Esophagus mucosa (tissue), 1 donor: ENCODE measurements at regions not wholly inside any gene's neighbourhood (a gene's known extent, or its start where the extent isn't known, plus 50 kb on each side); places are given as distances from the start of the nearest gene placed in this dataset.
"Not testable (repeated sequence)": the region's sequence is repeated elsewhere in the genome, so short reads cannot be mapped to it uniquely, and the experiment has no call there.

Experiments
- ATAC-seq: fragments of 200-7000 bp; cut with Tn5 transposase; one replicate; pipeline ENCODE4 v1.9.1; 2020
- donor health status: DM: yes; HTN: yes; CAD: no.

DNA sequence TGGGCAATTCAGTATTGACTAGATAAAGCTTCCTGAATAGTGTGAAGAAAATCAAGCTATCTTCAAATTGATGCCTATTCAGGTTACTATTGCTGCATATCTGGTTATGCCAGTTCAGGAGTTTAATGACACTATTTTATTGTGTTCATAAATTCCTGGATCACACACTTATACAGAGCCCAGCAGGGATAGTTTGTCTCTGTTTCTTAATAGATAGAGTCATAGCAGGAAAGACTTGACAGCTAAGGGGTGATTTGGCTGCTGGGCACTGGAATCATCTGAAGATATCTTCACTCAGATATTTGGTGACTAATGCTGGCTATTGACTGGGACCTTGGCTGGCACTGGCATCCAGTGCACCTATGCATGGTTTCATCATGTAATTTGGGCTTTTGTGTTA lies 187.8 kb downstream of the PYDC2 start:
- peak; percentile 96 for ATAC-seq

DNA sequence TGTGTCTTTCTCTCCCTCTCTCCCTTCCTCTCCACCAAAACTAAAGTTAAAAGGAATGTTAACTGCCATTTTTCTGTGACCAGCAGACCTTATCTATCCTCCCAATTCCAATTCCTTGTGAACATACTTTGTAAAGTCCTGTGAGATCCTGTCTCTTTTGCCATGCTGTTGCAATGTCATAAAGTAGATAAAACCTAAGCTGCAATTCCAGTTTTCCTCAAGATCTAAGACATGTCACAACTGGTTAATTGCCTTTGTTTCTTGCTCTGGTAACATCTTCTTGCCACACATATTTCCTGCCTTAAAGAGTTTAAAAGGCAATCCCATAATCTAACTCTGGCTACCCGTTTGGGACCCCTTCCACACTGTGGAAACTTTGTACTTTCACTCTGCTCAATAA lies 188.7 kb downstream of the PYDC2 start:
- ATAC-seq: no peak

DNA sequence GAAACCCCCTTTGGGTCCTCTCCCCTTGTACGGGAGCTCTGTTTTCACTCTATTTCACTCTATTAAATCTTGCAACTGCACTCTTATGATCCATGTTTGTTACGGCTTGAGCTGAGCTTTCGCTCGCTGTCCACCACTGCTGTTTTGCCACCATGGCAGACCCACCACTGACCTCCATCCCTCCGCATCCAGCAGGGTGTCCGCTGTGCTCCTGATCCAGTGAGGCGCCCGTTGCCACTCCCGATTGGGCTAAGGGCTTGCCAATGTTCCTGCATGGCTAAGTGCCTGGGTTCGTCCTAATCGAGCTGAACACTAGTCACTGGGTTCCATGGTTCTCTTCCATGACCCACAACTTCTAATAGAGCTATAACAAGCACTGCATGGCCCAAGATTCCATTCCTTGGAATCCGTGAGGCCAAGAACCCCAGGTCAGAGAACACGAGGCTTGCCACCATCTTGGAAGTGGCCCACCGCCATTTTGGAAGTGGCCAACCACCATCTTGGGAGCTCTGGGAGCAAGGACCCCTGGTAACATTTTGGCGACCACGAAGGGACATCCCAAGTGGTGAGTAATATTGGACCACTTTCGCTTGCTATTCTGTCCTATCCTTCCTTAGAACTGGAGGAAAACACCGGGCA lies 197.9 kb downstream of the PYDC2 start:
- ATAC-seq: not testable (repeated sequence)

DNA sequence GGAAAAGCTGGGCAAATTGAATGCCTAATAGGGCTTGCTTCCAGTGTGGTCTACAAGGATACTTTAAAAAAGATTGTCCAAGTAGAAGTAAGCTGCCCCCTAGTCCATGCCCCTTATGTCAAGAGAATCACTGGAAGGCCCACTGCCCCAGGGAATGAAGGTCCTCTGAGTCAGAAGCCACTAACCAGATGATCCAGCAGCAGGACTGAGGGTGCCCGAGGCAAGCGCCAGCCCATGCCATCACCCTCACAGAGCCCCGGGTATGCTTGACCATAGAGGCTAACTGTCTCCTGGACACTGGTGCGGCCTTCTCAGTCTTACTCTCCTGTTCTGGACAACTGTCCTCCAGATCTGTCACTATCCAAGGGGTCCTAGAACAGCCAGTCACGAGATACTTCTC lies 201.2 kb downstream of the PYDC2 start:
- ATAC-seq: not testable (repeated sequence)

DNA sequence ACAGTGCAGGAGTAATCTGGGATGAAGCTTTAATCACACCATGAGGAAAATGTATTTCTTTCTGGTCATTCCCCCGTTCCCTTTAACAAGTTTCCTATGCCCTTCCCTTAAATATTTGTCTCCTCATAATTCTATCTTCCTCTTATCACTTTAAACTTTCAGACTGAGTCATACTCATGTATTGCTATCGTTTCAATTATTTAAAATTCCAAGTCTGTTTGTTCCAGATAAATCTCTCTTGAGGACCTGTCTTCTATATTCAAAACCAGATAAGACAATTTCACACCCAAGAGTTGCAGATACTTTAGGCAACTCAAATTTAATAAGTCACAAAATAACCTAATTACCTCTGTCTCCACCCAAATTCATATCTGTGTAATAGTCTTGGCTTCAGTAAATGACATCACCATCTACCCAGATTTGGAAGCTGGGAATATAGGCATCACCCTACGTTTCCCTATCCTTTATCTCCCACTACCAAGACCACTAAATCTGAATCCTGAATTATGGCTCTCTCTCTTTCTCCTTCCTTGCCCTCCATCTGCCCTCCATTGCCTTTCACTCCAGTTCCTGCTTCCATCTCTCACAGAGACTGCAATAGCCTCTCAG lies 220.1 kb downstream of the PYDC2 start:
- ATAC-seq: no peak

DNA sequence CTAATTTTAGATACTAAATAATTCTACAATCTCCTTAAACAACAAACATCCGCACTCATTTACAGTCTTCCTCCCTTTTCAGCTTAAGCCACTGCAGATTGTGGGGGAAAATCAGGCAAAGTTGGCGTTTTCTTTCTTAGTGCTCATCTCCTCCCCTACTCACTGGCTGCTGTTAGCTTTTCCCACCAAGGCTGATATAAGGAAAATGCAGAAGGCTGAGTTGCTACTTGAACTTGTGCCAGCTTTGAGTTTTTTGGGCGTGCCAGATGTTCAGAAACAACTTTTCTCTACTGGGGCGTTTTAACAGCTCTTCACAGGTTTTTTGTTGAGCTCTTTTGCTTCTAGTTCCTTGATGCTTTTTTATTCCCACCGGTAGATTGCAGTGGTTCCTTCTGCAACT lies 222.0 kb downstream of the PYDC2 start:
- no peak for ATAC-seq

DNA sequence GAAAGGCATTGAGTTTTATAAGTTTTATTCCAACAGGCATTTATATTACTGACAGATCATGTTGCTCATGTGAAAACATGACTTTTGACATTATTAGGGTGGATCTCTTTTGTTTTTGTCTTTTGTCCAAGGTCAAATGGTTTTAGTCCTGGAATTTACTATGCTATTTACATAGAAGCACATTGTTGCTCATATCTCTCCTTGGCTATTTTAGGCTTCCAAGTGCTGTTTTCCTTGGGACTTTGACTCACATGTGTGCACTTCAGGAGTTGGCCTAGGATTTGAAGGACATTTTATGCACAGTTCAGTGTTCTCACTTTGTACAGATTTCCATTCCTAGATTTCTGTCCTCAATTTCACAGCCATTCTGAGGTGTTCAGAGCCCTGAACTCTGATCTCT lies 225.7 kb downstream of the PYDC2 start:
- no peak for ATAC-seq

DNA sequence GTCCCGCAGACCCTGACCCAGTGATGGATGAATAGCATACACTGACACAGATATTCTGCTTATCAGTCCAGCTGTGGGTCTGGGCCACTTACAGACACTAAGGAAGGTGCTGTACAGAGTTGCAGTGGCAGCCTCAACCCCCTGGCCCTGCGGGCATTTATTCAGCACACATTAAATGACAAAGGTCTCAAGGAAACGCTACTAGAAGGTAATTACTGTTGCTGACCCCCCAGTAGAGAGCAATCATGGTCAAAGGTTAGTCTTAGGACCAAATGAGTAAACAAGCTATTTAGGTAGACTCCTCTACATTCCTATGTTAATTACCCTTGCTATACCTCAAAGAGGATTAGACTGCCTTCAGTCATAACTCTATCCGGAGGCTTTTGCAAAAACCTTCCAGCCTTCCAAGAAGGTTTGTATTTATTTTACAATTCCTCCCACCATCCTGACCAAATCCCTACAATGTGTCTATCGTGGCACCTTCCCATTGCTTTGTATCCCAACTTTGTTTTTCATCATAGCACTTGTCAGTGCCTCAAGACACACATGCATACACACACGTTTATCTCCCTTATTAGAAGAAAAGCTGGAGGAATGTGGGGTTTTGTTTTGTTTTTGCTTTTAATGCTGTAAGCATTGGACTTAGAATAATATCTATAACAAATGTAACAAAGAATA lies 227.9 kb downstream of the PYDC2 start:
- ATAC-seq: no peak

DNA sequence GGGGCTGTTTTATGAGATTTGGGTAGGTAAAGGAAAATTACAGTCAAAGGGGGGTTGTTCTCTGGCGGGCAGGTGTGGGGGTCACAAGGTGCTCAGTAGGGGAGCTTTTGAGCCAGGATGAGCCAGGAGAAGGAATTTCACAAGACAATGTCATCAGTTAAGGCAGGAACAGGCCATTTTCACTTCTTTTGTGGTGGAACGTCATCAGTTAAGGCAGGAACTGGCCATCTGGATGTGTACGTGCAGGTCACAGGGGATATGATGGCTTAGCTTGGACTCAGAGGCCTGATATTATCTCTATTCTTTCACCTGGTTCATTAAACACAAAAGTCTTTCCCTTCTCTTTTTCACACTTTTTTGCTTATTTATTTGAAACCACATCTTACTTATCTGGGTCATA lies 230.2 kb downstream of the PYDC2 start:
- ATAC-seq: not testable (repeated sequence)

DNA sequence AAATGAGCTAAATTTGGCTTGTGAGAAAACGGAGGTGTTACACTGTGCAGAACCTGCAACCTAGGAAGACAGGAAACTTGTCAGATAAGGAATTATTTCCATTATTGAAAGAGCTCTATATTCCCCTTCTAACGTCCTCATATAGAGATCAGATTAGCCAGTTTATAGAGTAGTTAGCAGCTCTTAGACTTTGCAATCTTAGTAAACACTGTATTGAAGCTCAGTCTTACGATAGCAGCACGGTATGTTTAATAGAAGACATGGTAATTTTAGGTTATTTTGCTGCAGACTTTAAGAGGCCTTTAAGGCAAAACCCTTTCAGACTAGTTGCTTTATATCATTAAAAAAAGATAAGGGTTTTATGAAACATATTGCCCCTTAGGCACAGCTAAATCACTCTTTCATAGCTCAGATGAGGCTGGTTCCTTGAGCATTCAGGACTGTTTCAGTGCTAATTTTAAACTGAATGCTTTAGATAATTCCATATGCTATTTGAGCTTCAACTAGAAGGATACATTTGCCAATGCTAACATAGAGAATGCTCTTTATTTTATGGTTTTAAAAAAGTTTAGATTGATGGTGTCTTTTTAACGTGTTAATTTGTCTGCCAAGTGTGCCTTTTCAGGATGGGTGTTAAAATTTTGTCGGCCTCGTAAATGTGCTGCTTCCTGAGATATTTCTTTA lies 234.3 kb downstream of the PYDC2 start:
- ATAC-seq: no peak

DNA sequence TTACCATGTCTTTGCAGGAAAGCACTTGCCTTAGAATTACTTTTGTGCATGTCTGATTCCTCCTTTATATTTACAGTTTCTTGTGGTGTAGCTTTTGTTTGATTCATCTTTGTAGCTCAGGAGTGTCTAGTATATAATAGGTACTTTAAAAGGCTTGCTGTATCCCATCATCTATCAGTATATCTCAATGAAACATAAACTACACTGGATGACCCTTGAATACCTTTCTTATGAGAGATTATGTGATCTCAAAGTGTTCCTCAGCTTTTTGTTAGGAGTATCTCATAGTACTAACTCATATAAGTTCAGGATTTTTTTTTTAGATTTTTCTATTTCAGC lies 234.8 kb downstream of the PYDC2 start:
- no peak for ATAC-seq

DNA sequence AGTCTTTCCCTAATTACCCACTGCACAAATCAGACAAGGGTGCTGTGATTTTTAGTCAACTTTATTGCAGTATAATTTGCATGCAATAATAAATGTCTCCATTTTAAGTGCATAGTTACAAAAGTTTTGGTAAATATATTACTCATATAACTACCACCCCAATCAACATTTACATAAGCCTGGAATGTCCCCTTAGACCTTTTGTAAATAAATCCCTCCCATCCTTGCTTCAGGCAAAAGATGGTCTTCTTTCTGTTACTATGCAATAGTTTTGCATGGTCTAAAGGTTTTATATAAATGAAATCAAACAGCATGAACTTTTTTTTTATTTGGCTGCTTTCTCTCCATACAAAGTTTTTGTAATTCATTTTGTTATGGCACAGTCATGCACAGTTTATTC lies 235.4 kb downstream of the PYDC2 start:
- no peak for ATAC-seq

DNA sequence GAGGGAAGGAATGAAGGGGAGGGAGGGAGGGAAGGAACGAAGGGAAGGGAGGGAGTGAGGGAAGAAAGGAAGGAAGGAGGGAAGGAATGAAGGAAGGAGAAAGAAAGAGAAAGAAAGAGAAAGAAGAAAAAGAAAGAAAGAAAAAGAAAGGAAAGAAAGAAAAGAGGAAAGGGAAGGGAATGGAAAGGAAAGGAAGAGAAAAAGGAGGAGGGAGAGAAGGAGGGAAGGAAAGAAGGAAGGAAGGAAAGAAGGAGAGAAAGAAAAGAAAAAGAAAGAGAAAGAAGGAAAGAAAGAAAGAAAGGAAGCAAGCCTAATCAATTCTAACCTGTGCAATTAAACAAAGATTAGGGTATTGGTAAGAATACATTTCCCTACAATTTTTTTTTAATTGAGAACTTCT lies 238.6 kb downstream of the PYDC2 start:
- no peak for ATAC-seq

DNA sequence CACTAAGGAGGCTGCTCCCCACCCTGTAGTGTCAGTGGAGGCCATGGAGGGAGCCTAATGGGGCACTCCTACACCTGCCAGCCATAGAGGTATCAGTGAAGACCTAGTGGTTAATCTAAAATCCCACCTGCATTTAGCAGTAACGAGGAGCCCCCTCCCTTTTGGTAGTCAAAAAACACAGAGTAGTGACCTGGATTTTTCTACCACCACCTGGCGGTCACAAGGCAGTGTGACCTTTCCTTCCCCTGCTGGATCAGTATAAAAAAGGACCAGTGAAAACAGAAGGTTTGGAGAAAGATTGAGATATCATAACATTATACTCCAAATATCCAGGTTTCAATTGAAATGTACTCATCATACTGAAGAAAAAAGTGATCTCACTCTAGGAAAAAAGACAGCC lies 241.2 kb downstream of the PYDC2 start:
- ATAC-seq: no peak

DNA sequence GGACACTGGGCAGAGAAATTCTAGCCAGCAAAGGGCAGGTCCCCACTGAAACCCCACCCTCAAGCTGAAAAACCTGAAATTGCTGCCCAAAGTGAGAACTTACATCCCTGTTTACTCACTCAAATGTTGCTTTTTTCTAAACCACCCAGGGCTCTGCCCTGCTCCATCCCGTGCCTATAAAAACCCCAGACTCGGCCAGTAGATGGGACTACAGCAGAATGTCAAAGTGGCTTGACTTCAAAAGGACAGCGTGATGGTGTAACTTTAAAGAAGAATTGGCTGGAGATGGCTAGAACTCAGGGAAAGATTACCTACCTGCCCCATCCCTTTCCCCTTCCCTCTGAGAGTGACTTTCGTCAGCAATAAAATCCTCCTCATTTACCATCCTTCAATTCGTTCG lies 246.9 kb downstream of the PYDC2 start:
- ATAC-seq: no peak

DNA sequence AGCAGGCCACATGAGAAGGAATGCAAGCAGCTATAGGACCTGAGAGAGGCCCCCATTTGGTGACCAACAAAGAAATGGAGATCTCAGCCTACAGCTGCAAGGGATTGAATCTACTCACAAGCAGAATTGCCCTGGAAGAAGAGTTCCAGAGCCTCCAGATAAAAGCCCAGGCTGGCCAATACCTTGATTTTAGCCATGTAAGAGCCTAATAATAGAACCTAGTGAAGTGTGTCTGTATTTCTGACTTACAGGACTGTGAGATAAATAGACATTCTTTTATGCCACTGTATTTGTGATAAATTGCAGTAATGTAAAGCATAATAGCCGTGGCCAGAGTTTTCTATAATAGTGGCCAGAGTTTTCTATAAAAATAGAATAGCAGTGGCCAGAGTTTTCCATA lies 254.6 kb downstream of the PYDC2 start:
- no peak for ATAC-seq

DNA sequence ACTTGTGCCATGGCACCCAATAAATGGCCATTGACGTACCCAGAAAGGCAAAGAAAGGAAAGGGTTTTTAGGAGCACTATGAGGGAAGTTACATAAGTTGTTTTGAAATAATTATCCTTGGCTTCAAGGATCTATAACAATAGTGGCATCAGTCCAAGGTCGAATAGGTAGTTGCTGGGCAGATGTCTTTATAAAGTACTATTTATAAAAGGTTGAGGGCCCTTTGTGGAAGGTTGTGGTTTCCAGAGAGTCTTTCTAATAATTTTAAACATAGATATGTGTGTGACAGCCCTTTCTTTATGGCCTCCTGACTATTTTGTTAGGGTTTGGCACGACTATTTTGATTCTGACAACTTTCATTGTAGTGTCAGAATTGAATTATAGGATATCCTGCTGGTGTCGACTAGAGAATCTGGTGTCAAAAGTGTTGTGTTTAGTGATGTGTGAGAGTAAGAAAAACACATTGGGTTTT lies 260.5 kb downstream of the PYDC2 start:
- no peak for ATAC-seq

DNA sequence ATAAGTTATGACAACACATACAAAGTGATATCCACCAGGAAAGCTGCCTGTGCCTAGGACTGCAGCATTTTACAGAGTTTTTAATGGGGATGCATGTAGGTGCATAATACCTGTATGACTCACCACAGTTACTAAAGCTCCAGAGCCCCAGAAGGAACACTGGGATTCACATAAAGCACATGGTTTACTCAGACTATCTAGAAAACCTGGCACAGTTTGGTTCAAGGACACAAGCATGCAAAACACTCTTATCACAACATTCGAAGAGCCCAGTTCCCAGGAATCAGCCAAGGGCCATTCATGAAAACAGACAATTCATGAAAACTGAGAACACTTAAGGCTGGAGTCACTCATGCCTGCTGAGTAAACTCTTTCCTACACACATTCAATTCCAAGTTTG lies 261.0 kb downstream of the PYDC2 start:
- ATAC-seq: peak; percentile 57

DNA sequence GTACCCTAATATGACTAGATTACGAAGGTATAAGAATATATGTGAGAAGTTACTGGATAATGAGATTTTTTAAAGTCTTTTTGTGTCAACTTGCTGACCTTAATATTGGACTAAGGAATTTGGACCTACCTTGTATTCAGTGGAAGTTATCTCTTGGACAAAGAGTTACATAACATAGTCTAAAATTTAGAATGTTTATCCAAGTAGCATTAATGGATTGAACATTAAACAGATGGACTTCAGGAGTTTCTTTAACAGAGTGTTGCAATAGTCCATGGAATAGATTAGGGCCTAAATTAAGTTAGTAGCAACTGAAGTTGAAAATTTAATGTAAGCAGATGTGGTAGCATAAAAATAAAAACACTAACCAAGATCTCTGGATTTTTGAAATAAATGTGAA lies 266.4 kb downstream of the PYDC2 start:
- no peak for ATAC-seq

DNA sequence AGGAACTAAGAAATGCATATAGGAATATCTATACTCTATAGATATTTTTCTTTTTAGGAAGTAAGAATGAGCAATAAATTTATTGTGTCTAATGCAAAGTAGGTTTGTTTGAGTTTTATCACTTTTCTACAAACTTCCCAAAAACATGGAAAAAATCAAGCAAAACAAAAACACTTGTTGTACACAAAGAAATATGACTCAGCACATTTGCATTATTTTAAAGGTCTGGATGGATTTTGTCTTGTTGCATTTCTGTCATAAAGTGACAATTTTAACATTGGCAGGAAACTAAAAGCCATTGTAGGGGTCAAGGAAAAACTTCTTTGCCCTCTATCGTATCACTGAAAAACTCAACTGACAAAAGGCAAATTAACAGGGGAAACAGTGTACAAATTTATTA lies 267.2 kb downstream of the PYDC2 start:
- ATAC-seq: no peak

DNA sequence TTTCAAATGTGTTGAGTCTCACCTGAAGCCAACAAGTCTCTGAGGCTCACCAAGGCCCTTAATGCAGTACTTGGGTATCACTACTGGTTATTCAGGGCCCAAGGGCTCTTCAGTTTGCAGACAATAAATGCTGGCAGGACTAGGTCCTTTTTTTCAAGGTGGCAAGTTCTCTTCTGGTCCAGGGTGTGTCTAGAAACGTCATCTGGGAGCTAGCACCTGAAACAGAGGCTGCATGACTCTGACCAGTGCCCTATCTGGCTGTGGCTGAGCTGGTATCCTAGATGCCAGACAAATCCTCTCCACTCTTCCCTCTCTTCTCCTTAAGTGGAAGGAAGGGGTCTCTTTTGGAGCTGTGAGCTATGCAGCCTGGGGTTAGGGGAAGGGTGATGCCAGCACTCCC lies 276.8 kb downstream of the PYDC2 start:
- no peak for ATAC-seq

DNA sequence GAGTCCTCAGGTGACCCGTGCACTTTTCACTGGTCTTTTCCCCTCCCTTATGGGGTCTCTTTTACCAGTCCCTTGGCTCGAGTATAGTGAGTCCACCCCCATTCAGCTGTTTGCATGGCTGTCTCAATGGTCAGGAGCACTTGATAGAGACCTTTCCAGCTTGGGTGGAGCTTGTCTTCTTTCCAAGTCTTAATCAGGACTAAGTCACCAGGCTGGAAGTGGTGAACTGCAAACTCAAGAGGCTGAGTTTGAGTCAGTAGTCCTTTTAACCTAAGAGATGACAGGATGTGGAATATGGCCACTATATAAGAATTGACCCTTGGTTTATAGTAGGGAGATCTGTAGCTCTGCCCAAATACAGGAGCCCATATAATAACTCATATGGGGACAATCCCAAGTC lies 279.7 kb downstream of the PYDC2 start:
- ATAC-seq: no peak

DNA sequence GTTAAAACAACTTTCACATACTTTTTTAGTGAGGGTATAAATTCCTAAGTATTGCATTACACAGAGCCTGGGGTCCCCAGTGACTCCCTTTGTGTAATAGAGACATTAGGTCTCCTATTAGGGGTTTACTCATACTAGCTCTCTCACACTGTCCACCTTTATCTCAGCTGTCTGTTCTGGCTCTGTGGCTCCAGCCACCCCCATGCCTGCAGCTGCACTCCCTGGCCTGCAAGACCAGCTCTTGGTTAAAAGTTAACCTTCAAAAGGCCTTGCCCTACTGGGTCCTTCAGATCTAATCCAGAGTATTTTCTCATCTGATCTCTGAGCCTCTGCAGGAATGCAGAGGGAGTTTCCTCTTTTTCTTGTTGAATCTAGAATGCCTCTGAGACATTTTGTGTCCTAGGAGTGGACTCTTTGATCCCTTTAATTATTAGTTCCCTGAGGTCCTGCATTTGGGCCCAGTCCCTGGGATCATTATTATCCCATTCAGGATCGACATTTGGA lies 280.9 kb downstream of the PYDC2 start:
- ATAC-seq: not testable (repeated sequence)

DNA sequence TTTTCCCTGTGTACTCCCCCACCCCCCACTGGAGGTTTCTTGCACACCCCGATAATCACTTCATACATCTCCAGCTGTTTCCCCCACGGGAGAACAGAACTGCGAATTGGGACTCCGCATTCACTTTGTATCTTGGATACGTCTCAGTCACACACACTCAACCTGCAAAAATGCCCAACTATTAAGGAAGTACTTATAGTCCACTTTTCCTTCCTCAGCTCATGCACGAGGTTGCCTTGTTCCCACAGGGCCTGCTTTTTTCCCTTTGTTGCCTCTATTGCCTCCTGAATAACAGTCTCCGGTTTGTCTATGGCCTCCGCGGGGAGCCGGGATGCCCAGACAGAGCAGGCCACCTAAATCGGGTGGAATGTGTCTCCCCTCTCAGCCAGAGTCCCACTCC lies 282.3 kb downstream of the PYDC2 start:
- ATAC-seq: no peak
